ENCODE measurements at regions not wholly inside any gene's neighbourhood (a gene's known extent, or its start where the extent isn't known, plus 50 kb on each side); places are given as distances from the start of the nearest gene placed in this dataset.
"Not testable (repeated sequence)": the region's sequence is repeated elsewhere in the genome, so short reads cannot be mapped to it uniquely, and the experiment has no call there.

DNA sequence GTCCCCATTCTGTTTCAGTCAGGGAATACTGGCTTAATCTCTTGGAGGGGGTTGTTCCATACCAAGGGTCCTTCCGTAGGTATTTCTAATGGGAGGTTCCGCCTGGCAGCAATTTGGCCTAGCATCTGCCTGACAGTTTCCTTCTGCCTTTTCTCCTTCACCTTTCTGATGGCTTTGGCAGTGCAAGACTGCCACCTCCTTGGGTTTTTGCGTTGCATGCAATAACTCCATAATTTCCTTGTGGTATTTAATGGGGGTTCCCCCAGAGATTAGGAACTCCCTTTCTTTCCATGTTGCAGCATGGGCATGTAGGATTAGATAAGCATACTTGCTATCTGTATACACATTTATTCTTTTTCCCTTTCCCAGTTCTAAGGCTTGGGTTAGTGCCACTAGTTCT, 93.0 kb upstream of the ACSL1 start:
- not testable (repeated sequence) for TF ChIP-seq CTCF, EP300, POLR2A (IDR thresholded peaks at IDR 0.05)
